Upper lobe of right lung (tissue), 1 donor: ENCODE measurements at regions not wholly inside any gene's neighbourhood (a gene's known extent, or its start where the extent isn't known, plus 50 kb on each side); places are given as distances from the start of the nearest gene placed in this dataset.

Experiments
- ATAC-seq: fragments of 200-7000 bp; cut with Tn5 transposase; one replicate; pipeline ENCODE4 v1.9.1; 2020; ENCODE audit warnings: mild to moderate bottlenecking, moderate library complexity
- DNase-seq: peaks from one replicate; pipeline ENCODE4 v3.0.0-alpha.2; 2020
- H3K27ac ChIP-seq: fragments of 200-600 bp; one replicate; pipeline ENCODE4 v1.8.0; 2022
- H3K27me3 ChIP-seq: fragments of 200-600 bp; one replicate; pipeline ENCODE4 v1.8.0; 2022; ENCODE audit warnings: mild to moderate bottlenecking
- H3K36me3 ChIP-seq: fragments of 200-600 bp; one replicate; pipeline ENCODE4 v1.8.0; 2022
- H3K4me1 ChIP-seq: fragments of 200-600 bp; one replicate; pipeline ENCODE4 v1.8.0; 2022
- H3K4me3 ChIP-seq: fragments of 200-600 bp; one replicate; pipeline ENCODE4 v1.8.0; 2022; ENCODE audit warnings: mild to moderate bottlenecking
- H3K9me3 ChIP-seq: fragments of 200-600 bp; one replicate; pipeline ENCODE4 v1.8.0; 2022
- CTCF ChIP-seq: fragments of 200-600 bp; IDR thresholded peaks from one replicate; pipeline ENCODE4 v1.8.0; 2022; ENCODE audit warnings: antibody characterized with exemption
- intact Hi-C: fragments of 100-400 bp; cut with DNase I; formaldehyde crosslinking; loops from one replicate; pipeline ENCODE4 v1.11.0; 2022
- donor health status: DM: no; HTN: yes; CAD: no; lungs with severe emphysema.

GRCh38 chr6:98593676-98594075, 240.7 kb upstream of the POU3F2 start:
- H3K4me1 ChIP-seq, result no peaks in the 10 kb centered on the region
- no peak for DNase-seq

GRCh38 chr6:98601716-98602115, 232.7 kb upstream of the POU3F2 start:
- H3K9me3 ChIP-seq, result no peaks in the 10 kb centered on the region
- H3K4me3 ChIP-seq, result no peak overlapping the region
- DNase-seq (no peak), ATAC-seq (peak; percentile 87)
- H3K4me1 ChIP-seq, result no peaks in the 10 kb centered on the region
- H3K27ac ChIP-seq, result no peak overlapping the region
- TF ChIP-seq CTCF, result no peak
- intact Hi-C loops, result no loop called here
- no peaks in the 10 kb centered on the region for H3K27me3 ChIP-seq
- H3K36me3 ChIP-seq, result no peaks in the 10 kb centered on the region

More at GRCh38 chr6:98593676-98594075, 240.7 kb upstream of the POU3F2 start:
- Histone ChIP-seq H3K4me3 (no peak overlapping the region), H3K36me3 (no peaks in the 10 kb centered on the region), H3K9me3 (no peaks in the 10 kb centered on the region), H3K27me3 (peaks cover 3% of the 10 kb centered on the region), H3K27ac (no peak overlapping the region)
- no peak for ATAC-seq
- TF ChIP-seq CTCF, result no peak
- intact Hi-C loops, result no loop called here

- DNase-seq (no peak), ATAC-seq (no peak)
- Histone ChIP-seq H3K4me1 (no peaks in the 10 kb centered on the region), H3K9me3 (no peaks in the 10 kb centered on the region), H3K27ac (no peak overlapping the region), H3K27me3 (no peaks in the 10 kb centered on the region), H3K36me3 (no peaks in the 10 kb centered on the region), H3K4me3 (no peak overlapping the region)
- intact Hi-C loops, result no loop called here
- TF ChIP-seq CTCF, result no peak
Observed at GRCh38 chr6:98605705-98606104, 228.7 kb upstream of the POU3F2 start.

DNA sequence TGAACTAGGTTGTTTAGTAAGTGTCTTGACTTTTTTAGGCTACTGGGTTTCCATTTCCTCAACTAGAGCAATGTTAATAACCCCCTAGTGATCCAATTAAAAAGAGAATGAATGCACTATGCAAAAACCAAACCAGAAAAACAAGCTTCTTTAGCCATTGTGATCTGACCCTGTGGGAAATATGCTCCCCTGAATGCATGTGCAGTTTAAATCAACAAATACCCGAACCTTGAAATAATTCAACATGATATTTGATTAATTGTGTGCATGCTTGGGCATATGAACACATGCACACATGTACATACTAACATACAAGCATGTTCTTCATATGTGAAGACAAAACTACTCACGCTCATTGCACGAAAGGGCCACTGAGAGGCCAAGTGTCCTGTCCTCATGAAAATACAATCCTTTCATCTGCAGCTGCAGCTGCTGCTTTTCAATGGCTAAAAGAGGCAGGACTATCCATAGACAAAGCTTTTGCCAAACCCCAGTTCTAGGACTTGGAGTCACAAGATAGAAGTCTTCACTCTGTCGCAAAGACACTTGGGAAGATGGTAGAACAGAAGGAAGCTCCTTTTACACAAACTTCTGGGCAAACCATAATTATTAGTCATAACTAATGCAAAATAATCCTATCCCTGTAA, 207.1 kb upstream of the POU3F2 start:
- H3K27ac ChIP-seq, result no peak overlapping the region
- no peaks in the 10 kb centered on the region for H3K9me3 ChIP-seq
- H3K27me3 ChIP-seq, result no peaks in the 10 kb centered on the region
- DNase-seq, result no peak
- ATAC-seq, result no peak
- H3K4me1 ChIP-seq, result no peaks in the 10 kb centered on the region
- H3K36me3 ChIP-seq, result no peaks in the 10 kb centered on the region
- TF ChIP-seq CTCF, result no peak
- no peak overlapping the region for H3K4me3 ChIP-seq
- intact Hi-C loops, result no loop called here

- Histone ChIP-seq H3K36me3 (no peaks in the 10 kb centered on the region), H3K9me3 (no peaks in the 10 kb centered on the region), H3K4me3 (no peak overlapping the region), H3K27ac (no peak overlapping the region), H3K4me1 (no peaks in the 10 kb centered on the region), H3K27me3 (no peaks in the 10 kb centered on the region)
- intact Hi-C loops, result no loop called here
- ATAC-seq (no peak), DNase-seq (no peak)
- TF ChIP-seq CTCF, result no peak
Observed at GRCh38 chr6:98633886-98634285, 200.5 kb upstream of the POU3F2 start.

DNA sequence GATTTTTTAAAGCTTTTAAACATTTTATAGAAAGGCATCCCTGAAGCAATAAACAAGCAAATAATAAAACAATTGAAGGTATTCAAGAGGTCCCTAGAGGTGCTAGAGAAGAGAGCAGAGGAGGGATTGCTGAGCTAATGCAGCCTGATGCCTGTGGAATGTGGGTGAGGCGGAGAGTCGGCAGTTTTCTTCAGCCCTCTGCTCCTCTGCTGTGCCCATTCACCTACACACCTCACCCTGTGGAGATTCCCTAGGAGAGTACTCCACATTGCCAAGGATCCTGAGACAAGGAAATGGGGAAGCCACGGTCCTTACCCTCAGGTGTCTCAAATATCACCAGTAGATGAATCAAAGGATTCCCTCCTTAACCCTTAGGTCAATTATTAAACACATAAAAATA, 199.8 kb upstream of the POU3F2 start:
- intact Hi-C loops, result no loop called here
- Histone ChIP-seq H3K27ac (no peak overlapping the region), H3K36me3 (no peaks in the 10 kb centered on the region), H3K4me1 (no peaks in the 10 kb centered on the region), H3K9me3 (no peaks in the 10 kb centered on the region), H3K27me3 (no peaks in the 10 kb centered on the region), H3K4me3 (no peak overlapping the region)
- peak; percentile 91 for ATAC-seq
- no peak for TF ChIP-seq CTCF
- DNase-seq, result no peak
